GM10266 (cell line): ENCODE measurements at regions not wholly inside any gene's neighbourhood (a gene's known extent, or its start where the extent isn't known, plus 50 kb on each side); places are given as distances from the start of the nearest gene placed in this dataset.
"Not testable (repeated sequence)": the region's sequence is repeated elsewhere in the genome, so short reads cannot be mapped to it uniquely, and the experiment has no call there.

ENCODE experiments used
- DNase-seq: peaks from one replicate; pipeline ENCODE4 v3.0.0; 2012; ENCODE audit errors: extremely low spot score
- CTCF ChIP-seq: IDR thresholded peaks from 2 replicates; pipeline ENCODE4 v1.5.1; 2012; ENCODE audit warnings: mild to moderate bottlenecking, low read depth; ENCODE audit not compliant: control insufficient read depth, insufficient read depth; ENCODE audit errors: missing control alignments

GRCh38 chr11:109677231-109677630 lies 255.2 kb downstream of the C11orf87 start:
- DNase-seq = no peak
- TF ChIP-seq CTCF = no peak

- DNase-seq = no peak
- no peak for TF ChIP-seq CTCF
These were observed 255.9 kb downstream of the C11orf87 start for GRCh38 chr11:109677876-109678275.

GRCh38 chr11:109680127-109680526 lies 258.1 kb downstream of the C11orf87 start:
- no peak for TF ChIP-seq CTCF
- DNase-seq = no peak

GRCh38 chr11:109682788-109683187 lies 260.8 kb downstream of the C11orf87 start:
- DNase-seq = not testable (repeated sequence)

- no peak for TF ChIP-seq CTCF
- DNase-seq = no peak
These were observed 273.7 kb downstream of the C11orf87 start for GRCh38 chr11:109695696-109696095.

- TF ChIP-seq CTCF = no peak
- DNase-seq = no peak
These were observed 274.4 kb downstream of the C11orf87 start for GRCh38 chr11:109696191-109696897.

- peak; percentile 18 for DNase-seq
- TF ChIP-seq CTCF = peak; percentile 66
These were observed 275.3 kb downstream of the C11orf87 start for GRCh38 chr11:109697140-109697843.

GRCh38 chr11:109698237-109698636 lies 276.2 kb downstream of the C11orf87 start:
- no peak for TF ChIP-seq CTCF
- DNase-seq = no peak
